ENCODE measurements at regions not wholly inside any gene's neighbourhood (a gene's known extent, or its start where the extent isn't known, plus 50 kb on each side); places are given as distances from the start of the nearest gene placed in this dataset.

GRCh38 chr7:68203251-68203650, 1206.6 kb downstream of the TYW1 start:
- Histone ChIP-seq H3K27me3 (ENCODE audit: low read depth, low read length) (no peaks in the 10 kb centered on the region), H3K36me3 (replicated peaks; ENCODE audit: low read depth, low read length) (no peaks in the 10 kb centered on the region), H2AFZ (ENCODE audit: low read depth, low read length) (no peak overlapping the region), H3K4me2 (ENCODE audit: low read length) (no peak overlapping the region), H3K79me2 (ENCODE audit: low read length) (no peaks in the 10 kb centered on the region), H3K9me3 (ENCODE audit: insufficient read depth, low read length) (no peaks in the 10 kb centered on the region), H3K4me3 (ENCODE audit: low read length) (no peak overlapping the region), H4K20me1 (ENCODE audit: insufficient read depth, low read length) (no peaks in the 10 kb centered on the region), H3K4me1 (ENCODE audit: low read length) (no peaks in the 10 kb centered on the region), H3K9ac (ENCODE audit: low read length) (no peak overlapping the region), H3K27ac (ENCODE audit: low read length) (no peak overlapping the region)
- TF ChIP-seq CTCF (IDR thresholded peaks at IDR 0.05; ENCODE audit: low read depth, low read length) (no peak), EZH2phosphoT487 (IDR thresholded peaks at IDR 0.05; ENCODE audit: low read depth) (no peak)

- H3K79me2 ChIP-seq (ENCODE audit: low read length) = no peaks in the 10 kb centered on the region
- no peak overlapping the region for H3K4me2 ChIP-seq (ENCODE audit: low read length)
- no peak overlapping the region for H2AFZ ChIP-seq (ENCODE audit: low read depth, low read length)
- H3K4me1 ChIP-seq (ENCODE audit: low read length) = no peaks in the 10 kb centered on the region
- no peaks in the 10 kb centered on the region for H3K27me3 ChIP-seq (ENCODE audit: low read depth, low read length)
- TF ChIP-seq CTCF (IDR thresholded peaks at IDR 0.05; ENCODE audit: low read depth, low read length) (no peak), EZH2phosphoT487 (IDR thresholded peaks at IDR 0.05; ENCODE audit: low read depth) (no peak)
- no peaks in the 10 kb centered on the region for H3K9me3 ChIP-seq (ENCODE audit: insufficient read depth, low read length)
- H3K4me3 ChIP-seq (ENCODE audit: low read length) = no peak overlapping the region
- no peaks in the 10 kb centered on the region for H3K36me3 ChIP-seq (replicated peaks; ENCODE audit: low read depth, low read length)
- H3K27ac ChIP-seq (ENCODE audit: low read length) = no peak overlapping the region
- no peak overlapping the region for H3K9ac ChIP-seq (ENCODE audit: low read length)
- H4K20me1 ChIP-seq (ENCODE audit: insufficient read depth, low read length) = no peaks in the 10 kb centered on the region
Observed at GRCh38 chr7:68205826-68206225, 1209.2 kb downstream of the TYW1 start.

- Histone ChIP-seq H4K20me1 (ENCODE audit: insufficient read depth, low read length) (no peaks in the 10 kb centered on the region), H3K9ac (ENCODE audit: low read length) (no peak overlapping the region), H3K27ac (ENCODE audit: low read length) (no peak overlapping the region), H3K9me3 (ENCODE audit: insufficient read depth, low read length) (no peaks in the 10 kb centered on the region), H2AFZ (ENCODE audit: low read depth, low read length) (no peak overlapping the region), H3K4me3 (ENCODE audit: low read length) (no peak overlapping the region), H3K4me2 (ENCODE audit: low read length) (no peak overlapping the region), H3K27me3 (ENCODE audit: low read depth, low read length) (no peaks in the 10 kb centered on the region), H3K79me2 (ENCODE audit: low read length) (no peaks in the 10 kb centered on the region), H3K4me1 (ENCODE audit: low read length) (no peaks in the 10 kb centered on the region), H3K36me3 (replicated peaks; ENCODE audit: low read depth, low read length) (no peaks in the 10 kb centered on the region)
- TF ChIP-seq CTCF (IDR thresholded peaks at IDR 0.05; ENCODE audit: low read depth, low read length) (no peak), EZH2phosphoT487 (IDR thresholded peaks at IDR 0.05; ENCODE audit: low read depth) (no peak)
Observed at GRCh38 chr7:68206946-68207485, 1210.4 kb downstream of the TYW1 start.

GRCh38 chr7:68207676-68208075, 1211.0 kb downstream of the TYW1 start:
- Histone ChIP-seq H3K4me2 (ENCODE audit: low read length) (no peak overlapping the region), H3K9ac (ENCODE audit: low read length) (no peak overlapping the region), H2AFZ (ENCODE audit: low read depth, low read length) (no peak overlapping the region), H3K4me3 (ENCODE audit: low read length) (no peak overlapping the region), H4K20me1 (ENCODE audit: insufficient read depth, low read length) (no peaks in the 10 kb centered on the region), H3K27me3 (ENCODE audit: low read depth, low read length) (no peaks in the 10 kb centered on the region), H3K4me1 (ENCODE audit: low read length) (no peaks in the 10 kb centered on the region), H3K9me3 (ENCODE audit: insufficient read depth, low read length) (no peaks in the 10 kb centered on the region), H3K36me3 (replicated peaks; ENCODE audit: low read depth, low read length) (no peaks in the 10 kb centered on the region), H3K27ac (ENCODE audit: low read length) (no peak overlapping the region), H3K79me2 (ENCODE audit: low read length) (no peaks in the 10 kb centered on the region)
- TF ChIP-seq CTCF (IDR thresholded peaks at IDR 0.05; ENCODE audit: low read depth, low read length) (no peak), EZH2phosphoT487 (IDR thresholded peaks at IDR 0.05; ENCODE audit: low read depth) (no peak)

All from OCI-LY3 (cell line).